Keratinocyte (primary cell): ENCODE measurements at regions not wholly inside any gene's neighbourhood (a gene's known extent, or its start where the extent isn't known, plus 50 kb on each side); places are given as distances from the start of the nearest gene placed in this dataset.

Experiments
- EZH2 ChIP-seq: IDR thresholded peaks from one replicate; pipeline ENCODE4 v1.6.1; 2012; ENCODE audit warnings: inconsistent platforms, mild to moderate bottlenecking, low read length, moderate library complexity
- TF ChIP-seq, protein P1 (sequence below), 3 experiments: IDR thresholded peaks in 1 of 3; conservative IDR thresholded peaks in 1 of 3; optimal IDR thresholded peaks in 1 of 3; 2 replicates in 2 of 3; 3 replicates in 1 of 3; pipeline versions ENCODE3 to v1.5.1; 2011; ENCODE audit warnings: low read length in 3 of 3, mild to moderate bottlenecking in 3 of 3, moderate library complexity in 2 of 3, control low read depth in 1 of 3, inconsistent platforms in 1 of 3; ENCODE audit not compliant: insufficient read depth in 2 of 3; ENCODE audit errors: extremely low read depth in 1 of 3

DNA sequence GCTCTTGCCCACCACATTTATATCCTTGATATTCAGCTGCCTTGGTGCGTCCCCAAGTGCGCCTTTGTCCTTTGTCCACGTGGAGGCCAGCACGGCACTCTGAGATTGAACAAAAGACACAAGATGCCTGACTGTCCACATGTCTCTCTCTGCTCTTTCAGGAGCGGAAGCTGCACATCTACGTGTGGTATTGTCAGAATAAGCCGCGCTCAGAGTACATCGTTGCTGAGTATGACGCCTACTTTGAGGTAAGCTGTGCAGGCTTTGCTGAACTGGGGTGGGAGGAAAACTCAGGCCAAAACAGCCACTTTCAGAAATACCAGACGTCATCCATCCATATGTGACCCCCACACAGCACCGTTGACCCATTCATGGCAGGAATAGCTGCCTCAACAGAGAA, 72.0 kb upstream of the UMPS start:
- TF ChIP-seq, protein P1, sequence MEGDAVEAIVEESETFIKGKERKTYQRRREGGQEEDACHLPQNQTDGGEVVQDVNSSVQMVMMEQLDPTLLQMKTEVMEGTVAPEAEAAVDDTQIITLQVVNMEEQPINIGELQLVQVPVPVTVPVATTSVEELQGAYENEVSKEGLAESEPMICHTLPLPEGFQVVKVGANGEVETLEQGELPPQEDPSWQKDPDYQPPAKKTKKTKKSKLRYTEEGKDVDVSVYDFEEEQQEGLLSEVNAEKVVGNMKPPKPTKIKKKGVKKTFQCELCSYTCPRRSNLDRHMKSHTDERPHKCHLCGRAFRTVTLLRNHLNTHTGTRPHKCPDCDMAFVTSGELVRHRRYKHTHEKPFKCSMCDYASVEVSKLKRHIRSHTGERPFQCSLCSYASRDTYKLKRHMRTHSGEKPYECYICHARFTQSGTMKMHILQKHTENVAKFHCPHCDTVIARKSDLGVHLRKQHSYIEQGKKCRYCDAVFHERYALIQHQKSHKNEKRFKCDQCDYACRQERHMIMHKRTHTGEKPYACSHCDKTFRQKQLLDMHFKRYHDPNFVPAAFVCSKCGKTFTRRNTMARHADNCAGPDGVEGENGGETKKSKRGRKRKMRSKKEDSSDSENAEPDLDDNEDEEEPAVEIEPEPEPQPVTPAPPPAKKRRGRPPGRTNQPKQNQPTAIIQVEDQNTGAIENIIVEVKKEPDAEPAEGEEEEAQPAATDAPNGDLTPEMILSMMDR (optimal IDR thresholded peaks at IDR 0.05 in 1 of 3, IDR thresholded peaks at IDR 0.05 in 1 of 3, conservative IDR thresholded peaks at IDR 0.05 in 1 of 3; ENCODE audit: extremely low read depth in 1 of 3, insufficient read depth in 2 of 3, low read length in 3 of 3) = no peak
- no peak for TF ChIP-seq EZH2
